ENCODE measurements at regions not wholly inside any gene's neighbourhood (a gene's known extent, or its start where the extent isn't known, plus 50 kb on each side); places are given as distances from the start of the nearest gene placed in this dataset.

GRCh38 chr4:157942017-157942416 lies 230.8 kb downstream of the GASK1B start:
- TF ChIP-seq CTCF (IDR thresholded peaks at IDR 0.05; ENCODE audit: control extremely low read depth, extremely low read depth) = no peak
- WGBS, 2 donors = 37 to 76% methylated on average over 3 of the region's 3 CpGs

GRCh38 chr4:157934151-157934550 lies 238.7 kb downstream of the GASK1B start:
- no peak overlapping the region for H3K27ac ChIP-seq (ENCODE audit: low read depth in 1 of 2, low read length in 1 of 2)
- no peak overlapping the region for H3K4me3 ChIP-seq
- TF ChIP-seq CTCF (IDR thresholded peaks at IDR 0.05; ENCODE audit: control extremely low read depth, extremely low read depth) = no peak
- peak in 1 of 3 donors; percentile 7 for DNase-seq
- no peaks in the 10 kb centered on the region for H3K4me1 ChIP-seq (ENCODE audit: control insufficient read depth in 5 of 5, insufficient read depth in 5 of 5, low read length in 5 of 5)
- H3K27me3 ChIP-seq (ENCODE audit: control insufficient read depth in 3 of 3, insufficient read depth in 3 of 3, low read length in 2 of 3) = no peaks in the 10 kb centered on the region
- no peak overlapping the region for H3K9ac ChIP-seq (ENCODE audit: insufficient read depth in 1 of 2, low read length in 2 of 2)
- no peaks in the 10 kb centered on the region for H3K36me3 ChIP-seq (ENCODE audit: control insufficient read depth in 4 of 4, insufficient read depth in 4 of 4, low read length in 4 of 4)
- WGBS, 2 donors = 26 to 27% methylated on average over 2 of the region's 2 CpGs
- ATAC-seq (ENCODE audit: insufficient read depth, low FRiP score) = no peak
- no peaks in the 10 kb centered on the region for H3K9me3 ChIP-seq (ENCODE audit: control insufficient read depth in 4 of 4, insufficient read depth in 3 of 4, low read length in 3 of 4)

More at GRCh38 chr4:157942017-157942416, 230.8 kb downstream of the GASK1B start:
- Histone ChIP-seq H3K27ac (ENCODE audit: low read depth in 1 of 2, low read length in 1 of 2) (no peak overlapping the region), H3K27me3 (ENCODE audit: control insufficient read depth in 3 of 3, insufficient read depth in 3 of 3, low read length in 2 of 3) (no peaks in the 10 kb centered on the region), H3K4me1 (ENCODE audit: control insufficient read depth in 5 of 5, insufficient read depth in 5 of 5, low read length in 5 of 5) (no peaks in the 10 kb centered on the region), H3K4me3 (no peak overlapping the region), H3K9ac (ENCODE audit: insufficient read depth in 1 of 2, low read length in 2 of 2) (no peak overlapping the region), H3K9me3 (ENCODE audit: control insufficient read depth in 4 of 4, insufficient read depth in 3 of 4, low read length in 3 of 4) (no peaks in the 10 kb centered on the region), H3K36me3 (ENCODE audit: control insufficient read depth in 4 of 4, insufficient read depth in 4 of 4, low read length in 4 of 4) (no peaks in the 10 kb centered on the region)
- ATAC-seq (ENCODE audit: insufficient read depth, low FRiP score) (no peak), DNase-seq (no peak)

- H3K4me3 ChIP-seq = no peak overlapping the region
- H3K9me3 ChIP-seq (ENCODE audit: control insufficient read depth in 4 of 4, insufficient read depth in 3 of 4, low read length in 3 of 4) = no peaks in the 10 kb centered on the region
- no peak for DNase-seq
- ATAC-seq (ENCODE audit: insufficient read depth, low FRiP score) = no peak
- no peaks in the 10 kb centered on the region for H3K27me3 ChIP-seq (ENCODE audit: control insufficient read depth in 3 of 3, insufficient read depth in 3 of 3, low read length in 2 of 3)
- no peak overlapping the region for H3K27ac ChIP-seq (ENCODE audit: low read depth in 1 of 2, low read length in 1 of 2)
- no peaks in the 10 kb centered on the region for H3K4me1 ChIP-seq (ENCODE audit: control insufficient read depth in 5 of 5, insufficient read depth in 5 of 5, low read length in 5 of 5)
- no peak for TF ChIP-seq CTCF (IDR thresholded peaks at IDR 0.05; ENCODE audit: control extremely low read depth, extremely low read depth)
- no peak overlapping the region for H3K9ac ChIP-seq (ENCODE audit: insufficient read depth in 1 of 2, low read length in 2 of 2)
- no peaks in the 10 kb centered on the region for H3K36me3 ChIP-seq (ENCODE audit: control insufficient read depth in 4 of 4, insufficient read depth in 4 of 4, low read length in 4 of 4)
- WGBS, 2 donors = 92 to 100% methylated on average over 1 of the region's 1 CpG
These were observed 239.9 kb downstream of the GASK1B start for GRCh38 chr4:157932936-157933335.

GRCh38 chr4:157929486-157929885 lies 243.3 kb downstream of the GASK1B start:
- Histone ChIP-seq H3K9ac (ENCODE audit: insufficient read depth in 1 of 2, low read length in 2 of 2) (no peak overlapping the region), H3K9me3 (ENCODE audit: control insufficient read depth in 4 of 4, insufficient read depth in 3 of 4, low read length in 3 of 4) (no peaks in the 10 kb centered on the region), H3K27ac (ENCODE audit: low read depth in 1 of 2, low read length in 1 of 2) (no peak overlapping the region), H3K36me3 (ENCODE audit: control insufficient read depth in 4 of 4, insufficient read depth in 4 of 4, low read length in 4 of 4) (no peaks in the 10 kb centered on the region), H3K27me3 (ENCODE audit: control insufficient read depth in 3 of 3, insufficient read depth in 3 of 3, low read length in 2 of 3) (no peaks in the 10 kb centered on the region), H3K4me3 (no peak overlapping the region), H3K4me1 (ENCODE audit: control insufficient read depth in 5 of 5, insufficient read depth in 5 of 5, low read length in 5 of 5) (no peaks in the 10 kb centered on the region)
- ATAC-seq (ENCODE audit: insufficient read depth, low FRiP score) (no peak), DNase-seq (no peak)
- WGBS, 2 donors = 96 to 100% methylated on average over 1 of the region's 1 CpG
- no peak for TF ChIP-seq CTCF (IDR thresholded peaks at IDR 0.05; ENCODE audit: control extremely low read depth, extremely low read depth)

Data from lung (tissue), 11 donors.